Mesendoderm (in vitro differentiated cells): ENCODE measurements at regions not wholly inside any gene's neighbourhood (a gene's known extent, or its start where the extent isn't known, plus 50 kb on each side); places are given as distances from the start of the nearest gene placed in this dataset.
A peak's percentile ranks its signal among the peaks of the same experiment; 100 is the strongest.

ENCODE experiments used
- DNase-seq: peaks from one replicate; pipeline ENCODE4 v3.0.0; 2013
- H2AK5ac ChIP-seq: 2 replicates; pipeline ENCODE4 v1.6.1; 2013; ENCODE audit warnings: low read length, inconsistent platforms
- H2BK120ac ChIP-seq: 2 replicates; pipeline ENCODE4 v1.6.1; 2013; ENCODE audit warnings: low read depth, mild to moderate bottlenecking, low read length, moderate library complexity, mixed read lengths
- H2BK15ac ChIP-seq: replicated peaks from 2 replicates; pipeline ENCODE4 v1.6.1; 2013; ENCODE audit warnings: low read depth, mild to moderate bottlenecking, moderate library complexity
- H2BK5ac ChIP-seq: 2 replicates; pipeline ENCODE4 v1.6.1; 2013; ENCODE audit warnings: low read length, inconsistent platforms
- H3K18ac ChIP-seq: 2 replicates; pipeline ENCODE4 v1.6.1; 2013; ENCODE audit warnings: mild to moderate bottlenecking, low read length, mixed read lengths
- H3K23ac ChIP-seq: one replicate; pipeline ENCODE4 v1.6.1; 2013; ENCODE audit warnings: low read length
- H3K27ac ChIP-seq: 2 replicates; pipeline ENCODE4 v1.5.1; 2013; ENCODE audit warnings: low read depth, mild to moderate bottlenecking, inconsistent platforms, low read length, moderate library complexity
- H3K27me3 ChIP-seq: 2 replicates; pipeline ENCODE4 v1.6.1; 2013; ENCODE audit warnings: low read length, control low read depth, mild to moderate bottlenecking, inconsistent platforms; ENCODE audit not compliant: insufficient read depth, poor library complexity
- H3K36me3 ChIP-seq: 2 replicates; pipeline ENCODE4 v1.6.1; 2013; ENCODE audit warnings: low read length, inconsistent platforms; ENCODE audit not compliant: control insufficient read depth, insufficient read depth
- H3K4ac ChIP-seq: one replicate; pipeline ENCODE4 v1.6.1; 2013; ENCODE audit warnings: low read depth, mild to moderate bottlenecking, low read length, moderate library complexity
- H3K4me1 ChIP-seq: 2 replicates; pipeline ENCODE4 v1.6.1; 2013; ENCODE audit warnings: low read depth, low read length, inconsistent platforms; ENCODE audit not compliant: control insufficient read depth
- H3K4me2 ChIP-seq: 2 replicates; pipeline ENCODE4 v1.6.1; 2013; ENCODE audit warnings: low read length
- H3K4me3 ChIP-seq: 2 replicates; pipeline ENCODE4 v1.5.1; 2013; ENCODE audit warnings: mild to moderate bottlenecking, low read length
- H3K56ac ChIP-seq: one replicate; pipeline ENCODE4 v1.6.1; 2013; ENCODE audit warnings: low read length
- H3K79me1 ChIP-seq: 2 replicates; pipeline ENCODE4 v1.6.1; 2013; ENCODE audit warnings: low read length, inconsistent platforms
- H3K79me2 ChIP-seq: 2 replicates; pipeline ENCODE4 v1.6.1; 2013; ENCODE audit warnings: mild to moderate bottlenecking, low read length; ENCODE audit not compliant: control insufficient read depth, insufficient read depth
- H3K9ac ChIP-seq: 2 replicates; pipeline ENCODE4 v1.6.1; 2013; ENCODE audit warnings: low read length, inconsistent platforms
- H4K5ac ChIP-seq: one replicate; pipeline ENCODE4 v1.6.1; 2013; ENCODE audit warnings: low read length
- H4K8ac ChIP-seq: one replicate; pipeline ENCODE4 v1.6.1; 2013; ENCODE audit warnings: low read depth, mild to moderate bottlenecking, control low read depth, low read length, moderate library complexity
- WGBS: extraction: QIAGEN DNeasy Blood & Tissue Kit; methylation state at CpG from one replicate; pipeline ENCODE4 v1.1.7; 2013; ENCODE audit warnings: low lambda C conversion rate, missing lambda C conversion rate; ENCODE audit not compliant: insufficient coverage; ENCODE audit errors: extremely low coverage; 5-methylcytosine and 5-hydroxymethylcytosine counted together

- Histone ChIP-seq H3K79me2 (no peaks in the 10 kb centered on the region), H3K18ac (no peak overlapping the region), H4K5ac (no peak overlapping the region), H3K9ac (no peak overlapping the region), H3K27ac (no peak overlapping the region), H3K4me1 (no peaks in the 10 kb centered on the region), H3K79me1 (no peaks in the 10 kb centered on the region), H3K36me3 (no peaks in the 10 kb centered on the region), H2BK120ac (no peak overlapping the region), H4K8ac (no peak overlapping the region), H3K4me3 (no peak overlapping the region), H3K4me2 (no peak overlapping the region), H2AK5ac (no peak overlapping the region), H2BK5ac (no peak overlapping the region), H3K4ac (no peak overlapping the region), H3K56ac (no peak overlapping the region), H3K27me3 (no peaks in the 10 kb centered on the region), H2BK15ac (no peak overlapping the region), H3K23ac (no peak overlapping the region)
- DNase-seq: peak; percentile 28
- no CpG with 5 or more reads among the region's 2 CpGs for WGBS
Measured at GRCh38 chr3:94179059-94179458, 116.2 kb downstream of the NSUN3 start.

GRCh38 chr3:94183551-94183950 lies 120.7 kb downstream of the NSUN3 start:
- no peak overlapping the region for H3K23ac ChIP-seq
- H4K8ac ChIP-seq: no peak overlapping the region
- no peak overlapping the region for H3K18ac ChIP-seq
- no peak overlapping the region for H2BK120ac ChIP-seq
- no peak overlapping the region for H3K9ac ChIP-seq
- no peak overlapping the region for H2BK5ac ChIP-seq
- H4K5ac ChIP-seq: no peak overlapping the region
- no peak for DNase-seq
- no peaks in the 10 kb centered on the region for H3K79me2 ChIP-seq
- no peaks in the 10 kb centered on the region for H3K4me1 ChIP-seq
- no peak overlapping the region for H2AK5ac ChIP-seq
- no peak overlapping the region for H3K27ac ChIP-seq
- no peak overlapping the region for H2BK15ac ChIP-seq
- no peaks in the 10 kb centered on the region for H3K36me3 ChIP-seq
- H3K4ac ChIP-seq: no peak overlapping the region
- no peaks in the 10 kb centered on the region for H3K79me1 ChIP-seq
- H3K56ac ChIP-seq: no peak overlapping the region
- no CpG with 5 or more reads among the region's 6 CpGs for WGBS
- no peak overlapping the region for H3K4me3 ChIP-seq
- H3K27me3 ChIP-seq: no peaks in the 10 kb centered on the region
- H3K4me2 ChIP-seq: no peak overlapping the region

DNA sequence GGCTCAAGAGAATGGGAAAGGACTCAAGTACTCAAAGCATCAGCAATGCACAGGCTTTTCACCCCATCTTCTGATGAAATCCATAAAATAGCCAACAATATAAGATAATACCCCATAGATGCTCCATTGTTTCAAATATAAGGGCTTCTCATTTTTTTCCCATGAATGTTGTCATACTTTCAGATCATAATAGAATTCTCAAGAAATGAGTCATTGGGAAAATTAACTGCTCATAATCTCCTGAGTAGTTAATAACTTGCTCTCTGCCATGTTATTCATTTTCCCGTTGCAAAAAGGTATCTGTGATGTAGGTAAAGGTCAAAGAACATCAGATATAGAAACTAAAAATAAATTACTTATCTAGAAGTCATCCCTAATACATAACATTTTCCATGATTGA lies 121.9 kb downstream of the NSUN3 start:
- Histone ChIP-seq H3K4ac (no peak overlapping the region), H2BK15ac (no peak overlapping the region), H3K4me1 (no peaks in the 10 kb centered on the region), H4K5ac (no peak overlapping the region), H3K9ac (no peak overlapping the region), H3K18ac (no peak overlapping the region), H4K8ac (no peak overlapping the region), H3K79me2 (no peaks in the 10 kb centered on the region), H3K23ac (no peak overlapping the region), H3K27ac (no peak overlapping the region), H2AK5ac (no peak overlapping the region), H2BK5ac (no peak overlapping the region), H3K27me3 (no peaks in the 10 kb centered on the region), H3K36me3 (no peaks in the 10 kb centered on the region), H3K4me2 (no peak overlapping the region), H2BK120ac (no peak overlapping the region), H3K56ac (no peak overlapping the region), H3K79me1 (no peaks in the 10 kb centered on the region), H3K4me3 (no peak overlapping the region)
- WGBS: no CpG with 5 or more reads among the region's 1 CpG
- DNase-seq: no peak

- no peak overlapping the region for H2BK15ac ChIP-seq
- H2AK5ac ChIP-seq: no peak overlapping the region
- no peak overlapping the region for H3K9ac ChIP-seq
- no peak overlapping the region for H3K18ac ChIP-seq
- H3K79me2 ChIP-seq: no peaks in the 10 kb centered on the region
- no peaks in the 10 kb centered on the region for H3K4me1 ChIP-seq
- no peak overlapping the region for H3K4me2 ChIP-seq
- no peak overlapping the region for H4K5ac ChIP-seq
- no CpG with 5 or more reads among the region's 2 CpGs for WGBS
- H3K27ac ChIP-seq: no peak overlapping the region
- H3K79me1 ChIP-seq: no peaks in the 10 kb centered on the region
- no peak overlapping the region for H4K8ac ChIP-seq
- DNase-seq: no peak
- H3K27me3 ChIP-seq: no peaks in the 10 kb centered on the region
- no peak overlapping the region for H3K4ac ChIP-seq
- H2BK120ac ChIP-seq: no peak overlapping the region
- no peak overlapping the region for H3K56ac ChIP-seq
- H3K23ac ChIP-seq: no peak overlapping the region
- no peak overlapping the region for H3K4me3 ChIP-seq
- H2BK5ac ChIP-seq: no peak overlapping the region
- no peaks in the 10 kb centered on the region for H3K36me3 ChIP-seq
Measured at GRCh38 chr3:94185753-94186152, 122.9 kb downstream of the NSUN3 start.

- Histone ChIP-seq H2BK5ac (no peak overlapping the region), H3K4me1 (no peaks in the 10 kb centered on the region), H2BK120ac (no peak overlapping the region), H2BK15ac (no peak overlapping the region), H4K8ac (no peak overlapping the region), H2AK5ac (no peak overlapping the region), H3K56ac (no peak overlapping the region), H3K4me3 (no peak overlapping the region), H3K4me2 (no peak overlapping the region), H3K23ac (no peak overlapping the region), H3K27me3 (no peaks in the 10 kb centered on the region), H3K9ac (no peak overlapping the region), H3K18ac (no peak overlapping the region), H4K5ac (no peak overlapping the region), H3K79me1 (no peaks in the 10 kb centered on the region), H3K27ac (no peak overlapping the region), H3K4ac (no peak overlapping the region), H3K79me2 (no peaks in the 10 kb centered on the region), H3K36me3 (no peaks in the 10 kb centered on the region)
- DNase-seq: no peak
- WGBS: no CpG with 5 or more reads among the region's 2 CpGs
Measured at GRCh38 chr3:94187697-94188096, 124.8 kb downstream of the NSUN3 start.

DNA sequence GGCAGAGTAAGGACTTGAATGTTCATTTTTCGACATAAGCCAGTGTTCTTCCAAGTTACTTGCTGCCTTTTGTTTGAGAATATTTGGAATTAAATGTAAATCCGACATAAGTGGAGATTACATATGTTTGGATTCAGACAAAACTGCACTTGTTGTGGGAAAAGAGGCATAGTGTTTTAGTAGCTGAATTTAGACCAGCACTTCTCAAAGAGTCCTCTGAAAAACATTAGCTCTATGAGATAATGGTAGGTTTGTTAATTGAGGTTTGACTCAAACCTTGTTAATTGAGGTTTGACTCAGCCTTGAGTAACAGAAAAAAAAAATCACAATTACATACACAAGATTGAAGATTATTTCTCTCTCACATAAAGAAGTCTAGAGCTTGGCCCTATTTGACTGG lies 132.5 kb downstream of the NSUN3 start:
- Histone ChIP-seq H3K4me2 (no peak overlapping the region), H4K8ac (no peak overlapping the region), H3K9ac (no peak overlapping the region), H2AK5ac (no peak overlapping the region), H3K27ac (no peak overlapping the region), H3K79me2 (no peaks in the 10 kb centered on the region), H3K18ac (no peak overlapping the region), H3K36me3 (no peaks in the 10 kb centered on the region), H3K4me1 (no peaks in the 10 kb centered on the region), H2BK5ac (no peak overlapping the region), H3K4me3 (no peak overlapping the region), H4K5ac (no peak overlapping the region), H2BK15ac (no peak overlapping the region), H2BK120ac (no peak overlapping the region), H3K27me3 (no peaks in the 10 kb centered on the region), H3K56ac (no peak overlapping the region), H3K79me1 (no peaks in the 10 kb centered on the region), H3K4ac (no peak overlapping the region), H3K23ac (no peak overlapping the region)
- DNase-seq: no peak
- WGBS: no CpG with 5 or more reads among the region's 2 CpGs
